Endothelial cell of hepatic sinusoid (primary cell): ENCODE measurements at regions not wholly inside any gene's neighbourhood (a gene's known extent, or its start where the extent isn't known, plus 50 kb on each side); places are given as distances from the start of the nearest gene placed in this dataset.
"Not testable (repeated sequence)": the region's sequence is repeated elsewhere in the genome, so short reads cannot be mapped to it uniquely, and the experiment has no call there.

Experiments
- in situ Hi-C: cut with HindIII; loops from 2 replicates; pipeline ENCODE4 v1.10.0; 2017; ENCODE audit warnings: low sequenced_read_pairs

GRCh38 chr14:85038526-85039352, 491.2 kb upstream of the FLRT2 start:
- in situ Hi-C loops, result loop anchor here (5.0 kb wide), 1 partner anchor 56 kb away; no protein-coding TSS in a partner anchor

GRCh38 chr14:85039353-85039626, 490.7 kb upstream of the FLRT2 start:
- in situ Hi-C loops, result loop anchor here (5.0 kb wide), 1 partner anchor 57 kb away; no protein-coding TSS in a partner anchor

GRCh38 chr14:85040046-85040685, 489.8 kb upstream of the FLRT2 start:
- in situ Hi-C loops, result no loop called here

- in situ Hi-C loops, result no loop called here
Observed at GRCh38 chr14:85041618-85042017, 488.3 kb upstream of the FLRT2 start.

GRCh38 chr14:85042301-85042700, 487.6 kb upstream of the FLRT2 start:
- in situ Hi-C loops, result no loop called here

- in situ Hi-C loops, result no loop called here
Observed at GRCh38 chr14:85050180-85050579, 479.8 kb upstream of the FLRT2 start.

GRCh38 chr14:85052646-85053045, 477.3 kb upstream of the FLRT2 start:
- in situ Hi-C loops, result no loop called here

GRCh38 chr14:85054178-85054577, 475.8 kb upstream of the FLRT2 start:
- in situ Hi-C loops, result no loop called here

GRCh38 chr14:85056267-85056666, 473.7 kb upstream of the FLRT2 start:
- in situ Hi-C loops, result no loop called here

GRCh38 chr14:85057221-85057620, 472.7 kb upstream of the FLRT2 start:
- in situ Hi-C loops, result no loop called here

- in situ Hi-C loops, result no loop called here
Observed at GRCh38 chr14:85058150-85058549, 471.8 kb upstream of the FLRT2 start.

GRCh38 chr14:85060121-85060520, 469.8 kb upstream of the FLRT2 start:
- in situ Hi-C loops, result no loop called here

- in situ Hi-C loops, result no loop called here
Observed at GRCh38 chr14:85061256-85061655, 468.7 kb upstream of the FLRT2 start.

- in situ Hi-C loops, result no loop called here
Observed at GRCh38 chr14:85063747-85064146, 466.2 kb upstream of the FLRT2 start.

GRCh38 chr14:85071447-85071846, 458.5 kb upstream of the FLRT2 start:
- in situ Hi-C loops, result no loop called here

- in situ Hi-C loops, result no loop called here
Observed at GRCh38 chr14:85074955-85075354, 455.0 kb upstream of the FLRT2 start.

- in situ Hi-C loops, result no loop called here
Observed at GRCh38 chr14:85075694-85076476, 454.1 kb upstream of the FLRT2 start.

- in situ Hi-C loops, result not testable (repeated sequence)
Observed at GRCh38 chr14:85077716-85078115, 452.2 kb upstream of the FLRT2 start.

- in situ Hi-C loops, result no loop called here
Observed at GRCh38 chr14:85079842-85080730, 449.9 kb upstream of the FLRT2 start.

- in situ Hi-C loops, result no loop called here
Observed at GRCh38 chr14:85084344-85084743, 445.6 kb upstream of the FLRT2 start.

- in situ Hi-C loops, result no loop called here
Observed at GRCh38 chr14:85085981-85086380, 444.0 kb upstream of the FLRT2 start.
